ENCODE measurements at regions not wholly inside any gene's neighbourhood (a gene's known extent, or its start where the extent isn't known, plus 50 kb on each side); places are given as distances from the start of the nearest gene placed in this dataset.

DNA sequence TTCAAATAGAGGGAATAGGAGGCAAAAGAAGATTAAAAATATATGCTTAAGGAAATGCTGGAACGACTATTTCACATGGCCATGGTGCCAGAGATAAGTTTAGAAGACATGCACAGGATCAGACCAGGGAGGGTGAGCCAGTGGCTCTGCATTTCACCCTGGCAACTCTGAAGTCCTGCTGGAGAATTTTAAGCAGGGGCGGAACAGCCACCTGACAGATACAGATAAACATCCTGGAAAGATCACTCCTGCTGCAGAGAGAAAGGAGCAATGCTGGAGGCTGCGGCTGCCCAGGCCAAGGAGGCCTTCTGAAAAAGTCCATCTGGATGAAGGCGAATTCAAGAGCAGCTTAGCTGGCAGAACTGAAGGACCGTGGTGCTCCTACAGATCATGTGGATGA, 755.9 kb downstream of the RNF144A start (continued):
- TF ChIP-seq, protein P1, sequence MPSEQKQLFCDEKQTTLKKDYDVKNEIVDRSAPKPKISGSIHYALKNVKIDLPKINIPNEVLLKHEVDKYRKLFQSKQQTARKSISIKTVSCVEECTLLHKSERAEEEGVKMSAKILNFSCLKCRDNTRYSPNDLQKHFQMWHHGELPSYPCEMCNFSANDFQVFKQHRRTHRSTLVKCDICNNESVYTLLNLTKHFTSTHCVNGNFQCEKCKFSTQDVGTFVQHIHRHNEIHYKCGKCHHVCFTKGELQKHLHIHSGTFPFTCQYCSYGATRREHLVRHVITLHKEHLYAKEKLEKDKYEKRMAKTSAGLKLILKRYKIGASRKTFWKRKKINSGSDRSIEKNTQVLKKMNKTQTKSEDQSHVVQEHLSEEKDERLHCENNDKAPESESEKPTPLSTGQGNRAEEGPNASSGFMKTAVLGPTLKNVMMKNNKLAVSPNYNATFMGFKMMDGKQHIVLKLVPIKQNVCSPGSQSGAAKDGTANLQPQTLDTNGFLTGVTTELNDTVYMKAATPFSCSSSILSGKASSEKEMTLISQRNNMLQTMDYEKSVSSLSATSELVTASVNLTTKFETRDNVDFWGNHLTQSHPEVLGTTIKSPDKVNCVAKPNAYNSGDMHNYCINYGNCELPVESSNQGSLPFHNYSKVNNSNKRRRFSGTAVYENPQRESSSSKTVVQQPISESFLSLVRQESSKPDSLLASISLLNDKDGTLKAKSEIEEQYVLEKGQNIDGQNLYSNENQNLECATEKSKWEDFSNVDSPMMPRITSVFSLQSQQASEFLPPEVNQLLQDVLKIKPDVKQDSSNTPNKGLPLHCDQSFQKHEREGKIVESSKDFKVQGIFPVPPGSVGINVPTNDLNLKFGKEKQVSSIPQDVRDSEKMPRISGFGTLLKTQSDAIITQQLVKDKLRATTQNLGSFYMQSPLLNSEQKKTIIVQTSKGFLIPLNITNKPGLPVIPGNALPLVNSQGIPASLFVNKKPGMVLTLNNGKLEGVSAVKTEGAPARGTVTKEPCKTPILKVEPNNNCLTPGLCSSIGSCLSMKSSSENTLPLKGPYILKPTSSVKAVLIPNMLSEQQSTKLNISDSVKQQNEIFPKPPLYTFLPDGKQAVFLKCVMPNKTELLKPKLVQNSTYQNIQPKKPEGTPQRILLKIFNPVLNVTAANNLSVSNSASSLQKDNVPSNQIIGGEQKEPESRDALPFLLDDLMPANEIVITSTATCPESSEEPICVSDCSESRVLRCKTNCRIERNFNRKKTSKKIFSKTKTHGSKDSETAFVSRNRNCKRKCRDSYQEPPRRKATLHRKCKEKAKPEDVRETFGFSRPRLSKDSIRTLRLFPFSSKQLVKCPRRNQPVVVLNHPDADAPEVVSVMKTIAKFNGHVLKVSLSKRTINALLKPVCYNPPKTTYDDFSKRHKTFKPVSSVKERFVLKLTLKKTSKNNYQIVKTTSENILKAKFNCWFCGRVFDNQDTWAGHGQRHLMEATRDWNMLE (tag by site-specific recombination; conservative IDR thresholded peaks at IDR 0.05; ENCODE audit: low read depth) = no peak
- TF ChIP-seq, protein P2, sequence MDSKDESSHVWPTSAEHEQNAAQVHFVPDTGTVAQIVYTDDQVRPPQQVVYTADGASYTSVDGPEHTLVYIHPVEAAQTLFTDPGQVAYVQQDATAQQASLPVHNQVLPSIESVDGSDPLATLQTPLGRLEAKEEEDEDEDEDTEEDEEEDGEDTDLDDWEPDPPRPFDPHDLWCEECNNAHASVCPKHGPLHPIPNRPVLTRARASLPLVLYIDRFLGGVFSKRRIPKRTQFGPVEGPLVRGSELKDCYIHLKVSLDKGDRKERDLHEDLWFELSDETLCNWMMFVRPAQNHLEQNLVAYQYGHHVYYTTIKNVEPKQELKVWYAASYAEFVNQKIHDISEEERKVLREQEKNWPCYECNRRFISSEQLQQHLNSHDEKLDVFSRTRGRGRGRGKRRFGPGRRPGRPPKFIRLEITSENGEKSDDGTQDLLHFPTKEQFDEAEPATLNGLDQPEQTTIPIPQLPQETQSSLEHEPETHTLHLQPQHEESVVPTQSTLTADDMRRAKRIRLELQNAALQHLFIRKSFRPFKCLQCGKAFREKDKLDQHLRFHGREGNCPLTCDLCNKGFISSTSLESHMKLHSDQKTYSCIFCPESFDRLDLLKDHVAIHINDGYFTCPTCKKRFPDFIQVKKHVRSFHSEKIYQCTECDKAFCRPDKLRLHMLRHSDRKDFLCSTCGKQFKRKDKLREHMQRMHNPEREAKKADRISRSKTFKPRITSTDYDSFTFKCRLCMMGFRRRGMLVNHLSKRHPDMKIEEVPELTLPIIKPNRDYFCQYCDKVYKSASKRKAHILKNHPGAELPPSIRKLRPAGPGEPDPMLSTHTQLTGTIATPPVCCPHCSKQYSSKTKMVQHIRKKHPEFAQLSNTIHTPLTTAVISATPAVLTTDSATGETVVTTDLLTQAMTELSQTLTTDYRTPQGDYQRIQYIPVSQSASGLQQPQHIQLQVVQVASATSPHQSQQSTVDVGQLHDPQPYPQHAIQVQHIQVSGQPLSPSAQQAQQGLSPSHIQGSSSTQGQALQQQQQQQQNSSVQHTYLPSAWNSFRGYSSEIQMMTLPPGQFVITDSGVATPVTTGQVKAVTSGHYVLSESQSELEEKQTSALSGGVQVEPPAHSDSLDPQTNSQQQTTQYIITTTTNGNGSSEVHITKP (tag by site-specific recombination; IDR thresholded peaks at IDR 0.05) = no peak
- TF ChIP-seq, protein P3, sequence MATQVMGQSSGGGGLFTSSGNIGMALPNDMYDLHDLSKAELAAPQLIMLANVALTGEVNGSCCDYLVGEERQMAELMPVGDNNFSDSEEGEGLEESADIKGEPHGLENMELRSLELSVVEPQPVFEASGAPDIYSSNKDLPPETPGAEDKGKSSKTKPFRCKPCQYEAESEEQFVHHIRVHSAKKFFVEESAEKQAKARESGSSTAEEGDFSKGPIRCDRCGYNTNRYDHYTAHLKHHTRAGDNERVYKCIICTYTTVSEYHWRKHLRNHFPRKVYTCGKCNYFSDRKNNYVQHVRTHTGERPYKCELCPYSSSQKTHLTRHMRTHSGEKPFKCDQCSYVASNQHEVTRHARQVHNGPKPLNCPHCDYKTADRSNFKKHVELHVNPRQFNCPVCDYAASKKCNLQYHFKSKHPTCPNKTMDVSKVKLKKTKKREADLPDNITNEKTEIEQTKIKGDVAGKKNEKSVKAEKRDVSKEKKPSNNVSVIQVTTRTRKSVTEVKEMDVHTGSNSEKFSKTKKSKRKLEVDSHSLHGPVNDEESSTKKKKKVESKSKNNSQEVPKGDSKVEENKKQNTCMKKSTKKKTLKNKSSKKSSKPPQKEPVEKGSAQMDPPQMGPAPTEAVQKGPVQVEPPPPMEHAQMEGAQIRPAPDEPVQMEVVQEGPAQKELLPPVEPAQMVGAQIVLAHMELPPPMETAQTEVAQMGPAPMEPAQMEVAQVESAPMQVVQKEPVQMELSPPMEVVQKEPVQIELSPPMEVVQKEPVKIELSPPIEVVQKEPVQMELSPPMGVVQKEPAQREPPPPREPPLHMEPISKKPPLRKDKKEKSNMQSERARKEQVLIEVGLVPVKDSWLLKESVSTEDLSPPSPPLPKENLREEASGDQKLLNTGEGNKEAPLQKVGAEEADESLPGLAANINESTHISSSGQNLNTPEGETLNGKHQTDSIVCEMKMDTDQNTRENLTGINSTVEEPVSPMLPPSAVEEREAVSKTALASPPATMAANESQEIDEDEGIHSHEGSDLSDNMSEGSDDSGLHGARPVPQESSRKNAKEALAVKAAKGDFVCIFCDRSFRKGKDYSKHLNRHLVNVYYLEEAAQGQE (tag by site-specific recombination; IDR thresholded peaks at IDR 0.05) = no peak
- TF ChIP-seq ZNF324 (tag by site-specific recombination; IDR thresholded peaks at IDR 0.05) (no peak), ZSCAN23 (tag by site-specific recombination; IDR thresholded peaks at IDR 0.05) (no peak), ZNF366 (tag by site-specific recombination; conservative IDR thresholded peaks at IDR 0.05) (no peak), ZNF548 (tag by site-specific recombination; IDR thresholded peaks at IDR 0.05) (no peak), ZNF174 (tag by site-specific recombination; IDR thresholded peaks at IDR 0.05) (no peak), ZNF121 (tag by site-specific recombination; IDR thresholded peaks at IDR 0.05) (no peak), ZNF184 (tag by site-specific recombination; IDR thresholded peaks at IDR 0.05) (no peak), KLF7 (tag by site-specific recombination; IDR thresholded peaks at IDR 0.05; ENCODE audit: borderline replicate concordance) (no peak)
- TF ChIP-seq, protein P4, sequence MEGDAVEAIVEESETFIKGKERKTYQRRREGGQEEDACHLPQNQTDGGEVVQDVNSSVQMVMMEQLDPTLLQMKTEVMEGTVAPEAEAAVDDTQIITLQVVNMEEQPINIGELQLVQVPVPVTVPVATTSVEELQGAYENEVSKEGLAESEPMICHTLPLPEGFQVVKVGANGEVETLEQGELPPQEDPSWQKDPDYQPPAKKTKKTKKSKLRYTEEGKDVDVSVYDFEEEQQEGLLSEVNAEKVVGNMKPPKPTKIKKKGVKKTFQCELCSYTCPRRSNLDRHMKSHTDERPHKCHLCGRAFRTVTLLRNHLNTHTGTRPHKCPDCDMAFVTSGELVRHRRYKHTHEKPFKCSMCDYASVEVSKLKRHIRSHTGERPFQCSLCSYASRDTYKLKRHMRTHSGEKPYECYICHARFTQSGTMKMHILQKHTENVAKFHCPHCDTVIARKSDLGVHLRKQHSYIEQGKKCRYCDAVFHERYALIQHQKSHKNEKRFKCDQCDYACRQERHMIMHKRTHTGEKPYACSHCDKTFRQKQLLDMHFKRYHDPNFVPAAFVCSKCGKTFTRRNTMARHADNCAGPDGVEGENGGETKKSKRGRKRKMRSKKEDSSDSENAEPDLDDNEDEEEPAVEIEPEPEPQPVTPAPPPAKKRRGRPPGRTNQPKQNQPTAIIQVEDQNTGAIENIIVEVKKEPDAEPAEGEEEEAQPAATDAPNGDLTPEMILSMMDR (tag by site-specific recombination; IDR thresholded peaks at IDR 0.05) = no peak
- TF ChIP-seq, protein P5, sequence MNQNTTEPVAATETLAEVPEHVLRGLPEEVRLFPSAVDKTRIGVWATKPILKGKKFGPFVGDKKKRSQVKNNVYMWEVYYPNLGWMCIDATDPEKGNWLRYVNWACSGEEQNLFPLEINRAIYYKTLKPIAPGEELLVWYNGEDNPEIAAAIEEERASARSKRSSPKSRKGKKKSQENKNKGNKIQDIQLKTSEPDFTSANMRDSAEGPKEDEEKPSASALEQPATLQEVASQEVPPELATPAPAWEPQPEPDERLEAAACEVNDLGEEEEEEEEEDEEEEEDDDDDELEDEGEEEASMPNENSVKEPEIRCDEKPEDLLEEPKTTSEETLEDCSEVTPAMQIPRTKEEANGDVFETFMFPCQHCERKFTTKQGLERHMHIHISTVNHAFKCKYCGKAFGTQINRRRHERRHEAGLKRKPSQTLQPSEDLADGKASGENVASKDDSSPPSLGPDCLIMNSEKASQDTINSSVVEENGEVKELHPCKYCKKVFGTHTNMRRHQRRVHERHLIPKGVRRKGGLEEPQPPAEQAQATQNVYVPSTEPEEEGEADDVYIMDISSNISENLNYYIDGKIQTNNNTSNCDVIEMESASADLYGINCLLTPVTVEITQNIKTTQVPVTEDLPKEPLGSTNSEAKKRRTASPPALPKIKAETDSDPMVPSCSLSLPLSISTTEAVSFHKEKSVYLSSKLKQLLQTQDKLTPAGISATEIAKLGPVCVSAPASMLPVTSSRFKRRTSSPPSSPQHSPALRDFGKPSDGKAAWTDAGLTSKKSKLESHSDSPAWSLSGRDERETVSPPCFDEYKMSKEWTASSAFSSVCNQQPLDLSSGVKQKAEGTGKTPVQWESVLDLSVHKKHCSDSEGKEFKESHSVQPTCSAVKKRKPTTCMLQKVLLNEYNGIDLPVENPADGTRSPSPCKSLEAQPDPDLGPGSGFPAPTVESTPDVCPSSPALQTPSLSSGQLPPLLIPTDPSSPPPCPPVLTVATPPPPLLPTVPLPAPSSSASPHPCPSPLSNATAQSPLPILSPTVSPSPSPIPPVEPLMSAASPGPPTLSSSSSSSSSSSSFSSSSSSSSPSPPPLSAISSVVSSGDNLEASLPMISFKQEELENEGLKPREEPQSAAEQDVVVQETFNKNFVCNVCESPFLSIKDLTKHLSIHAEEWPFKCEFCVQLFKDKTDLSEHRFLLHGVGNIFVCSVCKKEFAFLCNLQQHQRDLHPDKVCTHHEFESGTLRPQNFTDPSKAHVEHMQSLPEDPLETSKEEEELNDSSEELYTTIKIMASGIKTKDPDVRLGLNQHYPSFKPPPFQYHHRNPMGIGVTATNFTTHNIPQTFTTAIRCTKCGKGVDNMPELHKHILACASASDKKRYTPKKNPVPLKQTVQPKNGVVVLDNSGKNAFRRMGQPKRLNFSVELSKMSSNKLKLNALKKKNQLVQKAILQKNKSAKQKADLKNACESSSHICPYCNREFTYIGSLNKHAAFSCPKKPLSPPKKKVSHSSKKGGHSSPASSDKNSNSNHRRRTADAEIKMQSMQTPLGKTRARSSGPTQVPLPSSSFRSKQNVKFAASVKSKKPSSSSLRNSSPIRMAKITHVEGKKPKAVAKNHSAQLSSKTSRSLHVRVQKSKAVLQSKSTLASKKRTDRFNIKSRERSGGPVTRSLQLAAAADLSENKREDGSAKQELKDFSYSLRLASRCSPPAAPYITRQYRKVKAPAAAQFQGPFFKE (tag by site-specific recombination; IDR thresholded peaks at IDR 0.05; ENCODE audit: borderline replicate concordance) = no peak
- TF ChIP-seq, protein P6, sequence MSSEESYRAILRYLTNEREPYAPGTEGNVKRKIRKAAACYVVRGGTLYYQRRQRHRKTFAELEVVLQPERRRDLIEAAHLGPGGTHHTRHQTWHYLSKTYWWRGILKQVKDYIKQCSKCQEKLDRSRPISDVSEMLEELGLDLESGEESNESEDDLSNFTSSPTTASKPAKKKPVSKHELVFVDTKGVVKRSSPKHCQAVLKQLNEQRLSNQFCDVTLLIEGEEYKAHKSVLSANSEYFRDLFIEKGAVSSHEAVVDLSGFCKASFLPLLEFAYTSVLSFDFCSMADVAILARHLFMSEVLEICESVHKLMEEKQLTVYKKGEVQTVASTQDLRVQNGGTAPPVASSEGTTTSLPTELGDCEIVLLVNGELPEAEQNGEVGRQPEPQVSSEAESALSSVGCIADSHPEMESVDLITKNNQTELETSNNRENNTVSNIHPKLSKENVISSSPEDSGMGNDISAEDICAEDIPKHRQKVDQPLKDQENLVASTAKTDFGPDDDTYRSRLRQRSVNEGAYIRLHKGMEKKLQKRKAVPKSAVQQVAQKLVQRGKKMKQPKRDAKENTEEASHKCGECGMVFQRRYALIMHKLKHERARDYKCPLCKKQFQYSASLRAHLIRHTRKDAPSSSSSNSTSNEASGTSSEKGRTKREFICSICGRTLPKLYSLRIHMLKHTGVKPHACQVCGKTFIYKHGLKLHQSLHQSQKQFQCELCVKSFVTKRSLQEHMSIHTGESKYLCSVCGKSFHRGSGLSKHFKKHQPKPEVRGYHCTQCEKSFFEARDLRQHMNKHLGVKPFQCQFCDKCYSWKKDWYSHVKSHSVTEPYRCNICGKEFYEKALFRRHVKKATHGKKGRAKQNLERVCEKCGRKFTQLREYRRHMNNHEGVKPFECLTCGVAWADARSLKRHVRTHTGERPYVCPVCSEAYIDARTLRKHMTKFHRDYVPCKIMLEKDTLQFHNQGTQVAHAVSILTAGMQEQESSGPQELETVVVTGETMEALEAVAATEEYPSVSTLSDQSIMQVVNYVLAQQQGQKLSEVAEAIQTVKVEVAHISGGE (tag by site-specific recombination; conservative IDR thresholded peaks at IDR 0.05; ENCODE audit: low read depth) = no peak
